ENCODE measurements at regions not wholly inside any gene's neighbourhood (a gene's known extent, or its start where the extent isn't known, plus 50 kb on each side); places are given as distances from the start of the nearest gene placed in this dataset.

DNA sequence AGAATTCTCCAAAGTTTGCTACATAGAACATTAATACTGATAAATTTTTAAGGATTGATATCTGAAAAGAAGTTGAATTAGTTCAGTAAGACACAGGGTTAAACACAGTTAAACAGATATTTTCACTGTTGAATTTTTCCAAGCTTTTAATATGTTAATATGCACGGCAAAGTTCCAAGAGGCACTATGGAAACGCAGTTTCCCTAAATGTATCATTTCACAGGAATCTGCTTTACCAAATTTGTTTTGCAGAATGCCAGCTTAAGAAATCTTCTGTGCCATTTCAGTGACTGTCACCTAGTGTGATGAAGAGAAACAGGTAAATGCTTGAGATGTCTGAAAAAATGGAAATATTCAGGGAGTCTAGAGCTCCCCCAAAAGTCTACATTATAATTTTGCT, 395.9 kb upstream of the GRIA3 start:
- no peak for TF ChIP-seq TAF1 (IDR thresholded peaks at IDR 0.05; ENCODE audit: borderline replicate concordance, insufficient read depth, low read length)
- TF ChIP-seq POLR2AphosphoS5 (IDR thresholded peaks at IDR 0.05; ENCODE audit: low read depth, low read length): no peak
- no peak for TF ChIP-seq SIN3A (IDR thresholded peaks at IDR 0.05; ENCODE audit: borderline replicate concordance, insufficient read depth, low read length)
- TF ChIP-seq, protein P1, sequence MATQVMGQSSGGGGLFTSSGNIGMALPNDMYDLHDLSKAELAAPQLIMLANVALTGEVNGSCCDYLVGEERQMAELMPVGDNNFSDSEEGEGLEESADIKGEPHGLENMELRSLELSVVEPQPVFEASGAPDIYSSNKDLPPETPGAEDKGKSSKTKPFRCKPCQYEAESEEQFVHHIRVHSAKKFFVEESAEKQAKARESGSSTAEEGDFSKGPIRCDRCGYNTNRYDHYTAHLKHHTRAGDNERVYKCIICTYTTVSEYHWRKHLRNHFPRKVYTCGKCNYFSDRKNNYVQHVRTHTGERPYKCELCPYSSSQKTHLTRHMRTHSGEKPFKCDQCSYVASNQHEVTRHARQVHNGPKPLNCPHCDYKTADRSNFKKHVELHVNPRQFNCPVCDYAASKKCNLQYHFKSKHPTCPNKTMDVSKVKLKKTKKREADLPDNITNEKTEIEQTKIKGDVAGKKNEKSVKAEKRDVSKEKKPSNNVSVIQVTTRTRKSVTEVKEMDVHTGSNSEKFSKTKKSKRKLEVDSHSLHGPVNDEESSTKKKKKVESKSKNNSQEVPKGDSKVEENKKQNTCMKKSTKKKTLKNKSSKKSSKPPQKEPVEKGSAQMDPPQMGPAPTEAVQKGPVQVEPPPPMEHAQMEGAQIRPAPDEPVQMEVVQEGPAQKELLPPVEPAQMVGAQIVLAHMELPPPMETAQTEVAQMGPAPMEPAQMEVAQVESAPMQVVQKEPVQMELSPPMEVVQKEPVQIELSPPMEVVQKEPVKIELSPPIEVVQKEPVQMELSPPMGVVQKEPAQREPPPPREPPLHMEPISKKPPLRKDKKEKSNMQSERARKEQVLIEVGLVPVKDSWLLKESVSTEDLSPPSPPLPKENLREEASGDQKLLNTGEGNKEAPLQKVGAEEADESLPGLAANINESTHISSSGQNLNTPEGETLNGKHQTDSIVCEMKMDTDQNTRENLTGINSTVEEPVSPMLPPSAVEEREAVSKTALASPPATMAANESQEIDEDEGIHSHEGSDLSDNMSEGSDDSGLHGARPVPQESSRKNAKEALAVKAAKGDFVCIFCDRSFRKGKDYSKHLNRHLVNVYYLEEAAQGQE (IDR thresholded peaks at IDR 0.05; ENCODE audit: insufficient read depth in 1 of 2, low read depth in 2 of 2, low read length in 2 of 2): no peak
- no peak for TF ChIP-seq FOXP2 (optimal IDR thresholded peaks at IDR 0.05; ENCODE audit: borderline replicate concordance, extremely low read depth, extremely low read length, insufficient read depth)

DNA sequence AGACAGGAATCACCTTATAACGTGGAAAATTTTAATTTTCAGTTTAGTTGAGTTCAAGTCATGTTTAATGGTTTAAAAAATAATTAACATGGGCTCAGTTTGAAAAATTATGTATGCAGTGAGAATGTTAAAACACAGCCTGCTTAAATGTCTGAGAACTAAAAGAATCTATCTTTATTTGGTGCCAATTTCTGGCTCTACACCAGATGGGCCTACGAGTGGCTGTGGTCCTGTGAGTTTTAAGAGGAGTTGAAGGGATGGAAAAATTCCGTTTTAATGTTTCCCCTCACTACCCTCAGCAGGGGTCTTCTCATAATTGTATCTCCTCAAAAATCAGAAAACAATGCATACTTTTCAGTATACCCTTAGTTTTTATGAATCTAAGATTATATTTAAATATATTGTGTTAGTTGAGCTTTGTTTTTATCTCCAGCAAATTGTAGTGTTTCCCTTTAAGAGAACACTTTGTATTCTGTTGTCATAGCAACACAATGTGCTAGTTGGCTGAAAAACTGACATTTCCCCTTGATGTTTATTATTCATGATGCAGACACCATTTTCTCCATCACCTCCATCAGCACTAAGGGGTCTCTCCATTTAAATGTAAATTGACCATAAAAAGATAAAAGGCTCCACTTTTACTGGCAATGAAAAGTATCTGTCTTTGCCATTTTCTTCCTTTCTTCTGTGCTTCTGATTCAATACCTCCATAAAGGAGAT, 393.5 kb upstream of the GRIA3 start:
- no peak for TF ChIP-seq TAF1 (IDR thresholded peaks at IDR 0.05; ENCODE audit: borderline replicate concordance, insufficient read depth, low read length)
- no peak for TF ChIP-seq FOXP2 (optimal IDR thresholded peaks at IDR 0.05; ENCODE audit: borderline replicate concordance, extremely low read depth, extremely low read length, insufficient read depth)
- TF ChIP-seq, protein P1 (IDR thresholded peaks at IDR 0.05; ENCODE audit: insufficient read depth in 1 of 2, low read depth in 2 of 2, low read length in 2 of 2): no peak
- TF ChIP-seq SIN3A (IDR thresholded peaks at IDR 0.05; ENCODE audit: borderline replicate concordance, insufficient read depth, low read length): no peak
- no peak for TF ChIP-seq POLR2AphosphoS5 (IDR thresholded peaks at IDR 0.05; ENCODE audit: low read depth, low read length)

DNA sequence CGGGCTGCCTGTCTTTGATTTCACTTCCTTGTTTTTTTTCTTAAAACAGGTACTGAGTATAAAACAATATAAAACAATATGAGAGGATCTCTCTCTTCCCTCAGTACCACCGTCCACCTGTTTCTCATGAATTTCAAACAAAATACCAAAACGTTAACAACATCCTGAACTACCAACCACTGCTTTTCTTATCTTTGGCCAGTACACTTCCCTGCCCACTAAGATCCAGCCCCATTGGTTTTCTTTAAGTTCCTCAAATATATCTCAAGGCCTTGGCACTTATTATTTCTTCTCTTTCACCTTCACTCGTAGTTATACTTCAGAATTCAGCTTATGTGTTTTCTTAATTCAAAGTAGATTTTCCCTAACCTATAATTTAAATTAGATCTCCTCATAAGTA, 370.2 kb upstream of the GRIA3 start:
- TF ChIP-seq, protein P1 (IDR thresholded peaks at IDR 0.05; ENCODE audit: insufficient read depth in 1 of 2, low read depth in 2 of 2, low read length in 2 of 2): no peak
- TF ChIP-seq POLR2AphosphoS5 (IDR thresholded peaks at IDR 0.05; ENCODE audit: low read depth, low read length) (no peak), SIN3A (IDR thresholded peaks at IDR 0.05; ENCODE audit: borderline replicate concordance, insufficient read depth, low read length) (no peak), FOXP2 (optimal IDR thresholded peaks at IDR 0.05; ENCODE audit: borderline replicate concordance, extremely low read depth, extremely low read length, insufficient read depth) (no peak), TAF1 (IDR thresholded peaks at IDR 0.05; ENCODE audit: borderline replicate concordance, insufficient read depth, low read length) (no peak)

DNA sequence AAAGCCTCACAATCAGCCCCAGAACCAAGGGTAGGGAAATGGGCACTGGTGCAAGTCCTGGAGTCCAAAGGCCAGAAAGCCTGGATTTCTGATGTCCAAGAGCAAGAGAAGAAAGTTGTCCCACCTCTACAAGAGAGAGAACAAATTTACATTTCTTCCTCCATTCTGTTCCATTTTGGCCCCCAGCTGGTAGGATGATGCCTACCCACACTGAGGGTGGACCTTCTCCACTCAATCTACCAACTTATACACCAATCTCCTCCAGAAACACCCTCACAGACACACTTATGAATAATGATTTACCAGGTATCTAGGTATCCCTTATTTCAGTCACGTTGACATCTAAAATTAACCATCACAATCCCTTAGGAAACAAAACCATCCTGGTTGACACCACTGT, 367.8 kb upstream of the GRIA3 start:
- TF ChIP-seq, protein P1 (IDR thresholded peaks at IDR 0.05; ENCODE audit: insufficient read depth in 1 of 2, low read depth in 2 of 2, low read length in 2 of 2): no peak
- TF ChIP-seq TAF1 (IDR thresholded peaks at IDR 0.05; ENCODE audit: borderline replicate concordance, insufficient read depth, low read length): no peak
- TF ChIP-seq SIN3A (IDR thresholded peaks at IDR 0.05; ENCODE audit: borderline replicate concordance, insufficient read depth, low read length): no peak
- no peak for TF ChIP-seq FOXP2 (optimal IDR thresholded peaks at IDR 0.05; ENCODE audit: borderline replicate concordance, extremely low read depth, extremely low read length, insufficient read depth)
- TF ChIP-seq POLR2AphosphoS5 (IDR thresholded peaks at IDR 0.05; ENCODE audit: low read depth, low read length): no peak

Measured in PFSK-1 (cell line).